Activated T-cell treated with anti-CD3 and anti-CD28 coated beads, Interleukin-2, amount 50 U/mL, for 48 hours (primary cell): ENCODE measurements at regions not wholly inside any gene's neighbourhood (a gene's known extent, or its start where the extent isn't known, plus 50 kb on each side); places are given as distances from the start of the nearest gene placed in this dataset.
"Not testable (repeated sequence)": the region's sequence is repeated elsewhere in the genome, so short reads cannot be mapped to it uniquely, and the experiment has no call there.

Experiments used
- DNase-seq, 2 experiments: peaks; one replicate each; pipeline ENCODE4 v3.0.0-alpha.2; 2020

DNA sequence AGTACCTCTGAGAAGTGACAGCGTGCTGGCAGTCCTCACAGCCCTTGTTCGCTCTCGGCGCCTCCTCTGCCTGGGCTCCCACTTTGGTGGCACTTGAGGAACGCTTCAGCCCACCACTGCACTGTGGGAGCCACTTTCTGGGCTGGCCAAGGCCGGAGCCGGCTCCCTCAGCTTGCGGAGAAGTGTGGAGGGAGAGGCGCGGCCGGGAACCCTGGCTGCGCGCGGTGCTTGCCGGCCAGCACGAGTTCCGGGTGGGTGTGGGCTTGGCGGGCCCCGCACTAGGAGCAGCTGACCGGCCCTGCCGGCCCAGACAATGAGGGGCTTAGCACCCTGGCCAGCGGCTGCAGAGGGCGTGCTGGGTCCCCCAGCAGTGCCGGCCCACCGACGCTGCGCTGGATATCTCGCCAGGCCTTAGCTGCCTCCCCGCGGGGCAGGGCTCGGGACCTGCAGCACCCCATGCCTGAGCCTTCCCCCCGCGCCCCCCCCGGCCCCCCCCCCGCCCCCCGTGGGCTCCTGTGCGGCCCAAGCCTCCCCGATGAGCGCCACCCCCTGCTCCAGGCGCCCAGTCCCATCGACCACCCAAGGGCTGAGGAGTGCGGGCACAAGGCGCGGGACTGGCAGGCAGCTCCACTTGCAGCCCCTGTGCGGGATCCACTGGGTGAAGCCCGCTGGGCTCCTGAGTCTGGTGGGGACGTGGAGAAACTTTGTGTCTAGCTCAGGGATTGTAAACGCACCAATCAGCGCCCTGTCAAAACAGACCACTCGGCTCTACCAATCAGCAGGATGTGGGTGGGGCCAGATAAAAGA lies 847.7 kb upstream of the CDH6 start:
- DNase-seq: not testable (repeated sequence)

- DNase-seq: no peak
Measured at GRCh38 chr5:30343707-30344106, 849.8 kb upstream of the CDH6 start.

GRCh38 chr5:30341466-30341865 lies 852.0 kb upstream of the CDH6 start:
- no peak for DNase-seq

DNA sequence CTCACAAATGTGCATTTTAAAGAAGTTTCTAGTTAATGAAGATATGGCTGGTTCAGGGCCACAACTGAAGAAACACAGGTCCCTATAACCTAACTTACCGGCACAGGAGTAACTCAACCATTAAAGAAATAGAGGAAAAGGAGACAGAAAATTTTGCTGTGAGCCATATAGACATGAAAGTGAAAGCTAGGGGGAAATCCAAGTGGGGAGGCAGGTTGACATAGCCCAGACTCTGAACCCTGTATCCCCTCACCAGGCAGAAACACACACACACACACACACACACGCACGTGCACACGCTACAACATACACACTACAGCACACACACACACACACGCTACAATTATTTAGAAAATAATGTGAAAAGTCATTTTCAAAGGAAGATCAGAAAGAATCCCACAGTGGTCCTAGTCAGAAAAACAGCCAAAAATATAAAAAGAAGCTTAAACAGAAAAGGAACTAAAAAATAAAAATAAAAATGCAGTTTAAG lies 856.4 kb upstream of the CDH6 start:
- DNase-seq: no peak

DNA sequence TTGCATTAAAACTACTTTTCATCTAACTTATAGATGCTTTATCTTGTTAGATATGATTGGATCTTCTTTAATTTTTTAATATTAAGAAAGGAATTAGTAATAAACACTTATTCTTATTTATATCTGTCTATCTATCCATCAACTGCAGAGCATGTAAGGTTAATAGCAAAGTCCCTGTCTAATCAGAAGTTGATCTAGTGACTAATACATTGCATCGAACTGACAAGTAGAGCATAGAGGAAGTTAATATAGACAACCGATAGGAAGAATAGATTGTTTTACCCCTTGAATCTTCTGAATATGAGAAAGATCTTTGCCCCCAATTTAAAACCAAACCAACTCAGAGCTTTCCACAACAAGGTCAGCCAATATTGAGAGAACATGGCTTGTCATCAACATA lies 862.0 kb upstream of the CDH6 start:
- no peak for DNase-seq

DNA sequence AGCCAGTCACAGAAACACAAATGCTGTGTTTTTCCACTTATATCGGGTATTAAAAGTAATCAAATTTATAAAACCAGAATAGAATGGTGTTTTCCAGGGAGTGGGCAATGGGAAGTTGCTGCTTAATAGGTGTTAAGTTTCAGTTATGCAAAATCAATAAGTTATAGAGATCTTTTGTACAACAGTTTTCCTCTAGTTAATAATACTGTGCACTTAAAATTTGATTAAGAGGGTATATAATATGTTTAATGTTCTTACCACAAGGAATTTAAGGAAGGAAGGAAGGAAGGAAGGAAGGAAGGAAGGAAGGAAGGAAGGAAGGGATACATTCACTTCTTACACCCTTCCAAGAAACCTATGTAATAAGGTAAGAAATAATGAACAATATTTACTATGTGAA lies 867.7 kb upstream of the CDH6 start:
- DNase-seq: no peak

DNA sequence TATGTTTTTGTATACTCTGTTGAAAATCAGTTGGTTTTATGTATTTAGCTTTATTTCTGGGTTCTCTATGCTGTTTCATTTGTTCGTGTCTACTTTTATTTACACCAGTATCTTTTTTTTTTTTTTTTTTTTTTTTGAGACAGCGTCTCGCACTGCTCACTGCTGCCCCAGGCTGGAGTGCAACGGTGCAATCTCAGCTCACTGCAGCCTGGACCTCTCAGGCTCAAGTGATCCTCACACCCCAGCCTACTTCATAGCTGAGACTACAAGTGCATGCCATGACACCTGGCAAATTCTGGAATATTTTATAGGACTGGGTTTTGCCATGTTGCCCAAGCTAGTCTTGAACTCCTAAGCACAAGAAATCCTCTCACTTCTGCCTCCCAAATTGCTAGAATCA lies 869.4 kb upstream of the CDH6 start:
- no peak for DNase-seq

DNA sequence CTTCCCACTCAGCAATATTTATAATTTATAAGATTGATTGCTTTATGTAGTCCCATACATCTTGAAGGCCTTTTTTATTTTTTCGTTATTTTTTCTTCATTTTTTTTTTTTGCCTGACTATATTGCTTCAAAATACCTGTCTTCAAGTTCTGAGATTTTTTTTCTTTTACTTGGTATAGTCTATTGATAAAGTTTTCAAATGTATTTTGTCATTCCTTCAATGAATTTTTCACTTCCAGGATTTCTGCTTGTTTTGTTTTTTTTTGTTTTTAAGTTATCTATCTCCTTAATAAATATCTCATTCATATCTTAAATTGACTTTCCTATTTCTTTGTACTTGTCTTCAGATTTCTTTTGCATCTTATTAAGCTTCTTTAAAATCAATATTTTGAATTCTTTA lies 905.6 kb upstream of the CDH6 start:
- DNase-seq: no peak

GRCh38 chr5:30279237-30279636 lies 914.2 kb upstream of the CDH6 start:
- no peak for DNase-seq

- no peak for DNase-seq
Measured at GRCh38 chr5:30267026-30267425, 926.5 kb upstream of the CDH6 start.

GRCh38 chr5:30239331-30240022 lies 954.0 kb upstream of the CDH6 start:
- no peak for DNase-seq

DNA sequence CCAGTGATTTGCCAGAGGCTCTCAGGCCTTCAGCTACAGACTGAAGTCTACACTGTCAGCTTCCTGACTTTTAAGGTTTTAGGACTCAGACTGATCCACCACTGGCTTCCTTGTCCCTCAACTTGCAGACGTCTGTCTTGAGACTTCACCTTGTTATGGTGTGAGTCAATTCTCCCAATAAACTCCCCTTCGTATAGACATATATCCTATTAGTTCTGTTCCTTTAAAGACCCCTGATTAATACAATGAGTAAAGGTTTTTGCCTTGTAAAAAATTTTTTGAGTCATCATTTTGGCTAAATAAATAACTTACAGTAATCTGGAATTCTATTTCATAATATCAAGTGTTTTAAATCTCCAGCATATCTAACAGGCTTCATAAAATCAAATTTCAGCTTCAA lies 956.3 kb upstream of the CDH6 start:
- no peak for DNase-seq

GRCh38 chr5:30209755-30210154 lies 983.7 kb upstream of the CDH6 start:
- DNase-seq: no peak

DNA sequence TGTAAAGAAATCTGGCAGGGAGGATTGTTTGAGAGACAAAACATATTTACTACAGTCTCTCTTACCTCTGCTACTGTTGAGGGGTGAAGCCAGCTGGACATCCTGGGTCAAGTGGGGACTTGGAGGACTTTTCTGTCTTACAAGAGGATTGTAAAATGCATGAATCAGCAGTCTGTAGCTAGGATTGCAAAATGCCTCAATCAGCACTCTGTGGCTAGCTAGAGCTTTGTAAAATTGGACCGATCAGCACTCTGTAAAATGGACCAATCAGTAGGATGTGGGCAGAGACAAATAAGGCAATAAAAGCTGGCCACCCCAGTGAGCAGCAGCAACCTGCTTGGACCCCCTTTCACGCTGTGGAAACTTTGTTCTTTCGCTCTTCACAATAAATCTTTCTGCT lies 995.8 kb upstream of the CDH6 start:
- DNase-seq: no peak

DNA sequence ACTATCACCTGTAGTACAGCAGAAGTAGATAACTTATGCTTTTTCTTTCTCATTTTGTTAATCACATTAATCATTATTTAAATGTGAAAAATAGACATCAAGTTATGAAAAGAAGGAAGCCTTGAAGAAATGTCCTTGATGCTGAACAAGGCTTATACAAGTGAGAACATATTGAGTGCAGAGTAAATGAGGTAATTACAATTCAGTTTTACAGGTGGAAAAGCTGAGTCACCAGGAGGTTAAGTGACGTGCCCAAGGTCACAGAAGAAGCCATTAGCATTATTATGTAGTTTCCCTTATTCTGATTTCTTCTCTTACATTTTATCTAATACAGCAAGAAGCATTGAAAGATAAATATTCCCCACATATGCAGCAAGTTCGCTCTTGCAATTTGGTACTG lies 998.5 kb upstream of the CDH6 start:
- DNase-seq: no peak

DNA sequence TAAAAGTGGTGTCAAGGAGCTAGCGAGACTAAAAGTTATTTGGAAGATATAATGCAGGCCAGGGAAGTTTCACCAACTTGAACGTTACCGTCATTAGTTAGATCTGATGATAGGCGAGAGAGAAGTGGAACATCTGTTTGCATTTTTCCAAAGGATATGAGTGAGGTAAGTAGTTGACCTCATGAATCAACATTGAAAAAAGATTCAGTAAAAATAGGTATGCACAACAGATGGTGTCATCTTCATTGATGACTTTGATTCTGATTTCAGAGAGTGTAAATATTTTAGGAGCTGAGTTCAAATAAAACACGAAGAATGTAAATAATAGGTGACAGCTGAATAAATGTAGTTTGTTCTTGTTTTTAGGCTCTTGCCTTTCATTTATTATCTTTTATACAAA lies 998.9 kb upstream of the CDH6 start:
- DNase-seq: no peak

DNA sequence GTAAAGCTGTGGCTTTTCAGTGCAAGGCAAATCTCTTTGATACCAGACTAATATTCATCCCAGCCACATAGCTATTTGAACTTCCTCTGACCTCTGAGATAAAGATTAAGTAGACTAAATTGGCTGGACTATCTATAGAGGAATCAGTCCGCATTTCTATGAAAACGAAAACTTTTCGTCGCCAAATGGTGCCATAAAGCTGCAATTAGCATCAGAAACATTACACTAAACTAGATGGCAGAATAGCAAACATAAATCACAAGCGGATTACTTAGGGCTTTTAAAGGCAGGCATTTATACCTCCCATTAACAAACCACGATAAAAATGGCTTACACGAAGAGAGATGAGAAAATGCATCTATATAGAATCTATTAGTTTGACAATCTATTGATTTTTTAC lies 1009.7 kb upstream of the CDH6 start:
- no peak for DNase-seq

DNA sequence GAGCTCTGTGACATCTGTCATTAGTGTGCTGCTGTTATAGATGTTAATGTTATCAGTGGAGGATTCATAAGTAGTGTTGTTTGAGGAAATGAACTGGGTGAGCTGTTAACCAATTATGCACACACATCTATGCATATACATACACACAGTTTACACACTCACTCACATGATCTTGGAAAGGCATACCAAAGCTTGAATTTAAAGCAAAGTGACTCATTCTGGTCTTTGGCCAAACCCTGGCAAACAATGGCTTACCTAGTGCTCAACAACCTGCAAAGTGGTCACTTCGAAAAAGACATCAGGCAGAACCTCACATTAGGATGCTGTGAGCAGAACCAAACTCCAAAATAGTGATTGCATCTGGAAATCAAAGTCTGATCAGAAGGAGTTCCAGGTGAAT lies 1037.3 kb upstream of the CDH6 start:
- no peak for DNase-seq

- DNase-seq: no peak
Measured at GRCh38 chr5:30152431-30152830, 1041.1 kb upstream of the CDH6 start.

GRCh38 chr5:30150231-30150630 lies 1043.3 kb upstream of the CDH6 start:
- no peak for DNase-seq

GRCh38 chr5:30149526-30149925 lies 1044.0 kb upstream of the CDH6 start:
- DNase-seq: no peak

- DNase-seq: no peak
Measured at GRCh38 chr5:30147976-30148375, 1045.5 kb upstream of the CDH6 start.

GRCh38 chr5:30144059-30144458 lies 1049.4 kb upstream of the CDH6 start:
- DNase-seq: not testable (repeated sequence)

DNA sequence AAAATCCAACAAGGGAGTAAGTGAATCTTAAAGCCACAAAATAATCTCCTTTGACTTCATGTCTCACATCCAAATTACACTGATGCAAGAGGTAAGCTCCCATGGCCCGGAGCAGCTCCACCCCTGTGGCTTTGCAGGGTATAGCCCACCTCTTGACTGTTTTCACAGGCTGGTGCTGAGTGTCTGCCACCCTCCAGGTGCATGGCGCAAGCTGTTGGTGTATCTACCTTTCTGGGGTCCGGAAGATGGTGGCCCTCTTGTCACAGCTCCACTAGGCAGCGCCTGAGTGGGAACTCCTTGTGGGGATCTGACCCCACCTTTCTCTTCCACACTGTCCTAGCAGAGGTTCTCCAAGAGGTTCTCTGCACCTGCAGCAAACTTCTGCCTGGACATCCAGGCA lies 1051.1 kb upstream of the CDH6 start:
- DNase-seq: no peak

DNA sequence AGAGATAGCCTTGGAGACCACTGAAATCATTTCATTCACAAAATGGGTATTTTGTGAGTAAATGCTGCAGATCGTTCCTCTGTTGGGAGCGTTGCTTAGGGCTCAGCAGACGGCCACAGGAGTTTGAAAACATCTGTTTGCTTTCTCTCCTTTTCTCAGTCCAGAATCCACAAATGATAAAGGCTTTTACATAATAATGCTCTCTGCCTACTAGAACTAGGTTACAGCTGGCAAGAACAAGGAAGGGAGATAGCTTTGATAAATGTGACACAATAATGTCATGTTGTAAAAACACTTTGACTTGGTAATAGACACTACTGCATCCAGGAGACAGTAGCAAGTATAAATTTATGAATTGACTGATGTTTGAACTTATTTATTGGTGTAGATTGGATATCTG lies 1072.4 kb upstream of the CDH6 start:
- DNase-seq: no peak
